ENCODE measurements at regions not wholly inside any gene's neighbourhood (a gene's known extent, or its start where the extent isn't known, plus 50 kb on each side); places are given as distances from the start of the nearest gene placed in this dataset.

- no peak for TF ChIP-seq CTCF (IDR thresholded peaks at IDR 0.05)
- H3K36me3 ChIP-seq = no peaks in the 10 kb centered on the region
- no peak overlapping the region for H3K27ac ChIP-seq
- H3K27me3 ChIP-seq = no peaks in the 10 kb centered on the region
- no peaks in the 10 kb centered on the region for H3K4me1 ChIP-seq
- no peaks in the 10 kb centered on the region for H3K9me3 ChIP-seq
- H3K4me3 ChIP-seq = no peak overlapping the region
- DNase-seq (ENCODE audit: low spot score) = no peak
Observed at GRCh38 chr10:53570221-53570620, 797.6 kb upstream of the MBL2 start.

- H3K27ac ChIP-seq = no peak overlapping the region
- no peaks in the 10 kb centered on the region for H3K9me3 ChIP-seq
- TF ChIP-seq CTCF (IDR thresholded peaks at IDR 0.05) = no peak
- no peak for DNase-seq (ENCODE audit: low spot score)
- no peaks in the 10 kb centered on the region for H3K27me3 ChIP-seq
- no peaks in the 10 kb centered on the region for H3K36me3 ChIP-seq
- H3K4me3 ChIP-seq = no peak overlapping the region
- H3K4me1 ChIP-seq = no peaks in the 10 kb centered on the region
Observed at GRCh38 chr10:53569455-53569854, 796.9 kb upstream of the MBL2 start.

GRCh38 chr10:53548664-53549063, 776.1 kb upstream of the MBL2 start:
- TF ChIP-seq CTCF (IDR thresholded peaks at IDR 0.05) = no peak
- no peaks in the 10 kb centered on the region for H3K9me3 ChIP-seq
- no peak overlapping the region for H3K27ac ChIP-seq
- H3K36me3 ChIP-seq = no peaks in the 10 kb centered on the region
- H3K4me3 ChIP-seq = no peak overlapping the region
- DNase-seq (ENCODE audit: low spot score) = no peak
- H3K4me1 ChIP-seq = no peaks in the 10 kb centered on the region
- H3K27me3 ChIP-seq = no peaks in the 10 kb centered on the region

GRCh38 chr10:53547364-53547763, 774.8 kb upstream of the MBL2 start:
- no peaks in the 10 kb centered on the region for H3K36me3 ChIP-seq
- TF ChIP-seq CTCF (IDR thresholded peaks at IDR 0.05) = no peak
- H3K4me3 ChIP-seq = no peak overlapping the region
- H3K4me1 ChIP-seq = no peaks in the 10 kb centered on the region
- H3K9me3 ChIP-seq = no peaks in the 10 kb centered on the region
- no peak overlapping the region for H3K27ac ChIP-seq
- H3K27me3 ChIP-seq = no peaks in the 10 kb centered on the region
- no peak for DNase-seq (ENCODE audit: low spot score)

- no peak for TF ChIP-seq CTCF (IDR thresholded peaks at IDR 0.05)
- no peak overlapping the region for H3K27ac ChIP-seq
- H3K27me3 ChIP-seq = no peaks in the 10 kb centered on the region
- H3K4me3 ChIP-seq = no peak overlapping the region
- no peaks in the 10 kb centered on the region for H3K36me3 ChIP-seq
- H3K9me3 ChIP-seq = no peaks in the 10 kb centered on the region
- no peak for DNase-seq (ENCODE audit: low spot score)
- H3K4me1 ChIP-seq = no peaks in the 10 kb centered on the region
Observed at GRCh38 chr10:53543410-53543809, 770.8 kb upstream of the MBL2 start.

GRCh38 chr10:53537508-53537907, 764.9 kb upstream of the MBL2 start:
- Histone ChIP-seq H3K27me3 (no peaks in the 10 kb centered on the region), H3K36me3 (no peaks in the 10 kb centered on the region), H3K4me1 (no peaks in the 10 kb centered on the region), H3K27ac (no peak overlapping the region), H3K4me3 (no peak overlapping the region), H3K9me3 (no peaks in the 10 kb centered on the region)
- TF ChIP-seq CTCF (IDR thresholded peaks at IDR 0.05) = no peak
- DNase-seq (ENCODE audit: low spot score) = no peak

Measured in right atrium auricular region (tissue), 2 donors.